Loucy (cell line): ENCODE measurements at regions not wholly inside any gene's neighbourhood (a gene's known extent, or its start where the extent isn't known, plus 50 kb on each side); places are given as distances from the start of the nearest gene placed in this dataset.

Source experiments
- H2AFZ ChIP-seq: fragments of 200-600 bp; sonication (generic); 2 replicates; pipeline ENCODE4 v1.6.0; 2016; ENCODE audit warnings: antibody characterized with exemption, mild to moderate bottlenecking, low read length, moderate library complexity
- H3F3A ChIP-seq: fragments of 200-600 bp; 2 replicates; pipeline ENCODE4 v1.6.0; 2016; ENCODE audit warnings: antibody characterized with exemption, low read depth, mild to moderate bottlenecking
- H3K27me3 ChIP-seq: fragments of 200-600 bp; sonication (generic); 2 replicates; pipeline ENCODE4 v1.6.1; 2014; ENCODE audit warnings: low read length, mild to moderate bottlenecking; ENCODE audit not compliant: insufficient read depth, poor library complexity, severe bottlenecking
- H3K36me3 ChIP-seq: fragments of 200-600 bp; sonication (generic); 2 replicates; pipeline ENCODE4 v1.6.1; 2016; ENCODE audit warnings: low read length; ENCODE audit not compliant: insufficient read depth
- H3K4me1 ChIP-seq: fragments of 200-600 bp; sonication (generic); 2 replicates; pipeline ENCODE4 v1.5.1; 2014; ENCODE audit warnings: low read length, mild to moderate bottlenecking; ENCODE audit not compliant: insufficient read depth, poor library complexity, severe bottlenecking
- H3K4me2 ChIP-seq: fragments of 200-600 bp; sonication (generic); 2 replicates; pipeline ENCODE4 v1.6.0; 2014; ENCODE audit warnings: antibody characterized with exemption, low read length, low read depth, mild to moderate bottlenecking; ENCODE audit not compliant: poor library complexity, severe bottlenecking
- H3K4me3 ChIP-seq: fragments of 200-600 bp; sonication (generic); 2 replicates; pipeline ENCODE4 v1.5.1; 2014; ENCODE audit warnings: low read length, mild to moderate bottlenecking, mixed read lengths; ENCODE audit not compliant: poor library complexity, severe bottlenecking
- H3K79me2 ChIP-seq: fragments of 200-600 bp; sonication (generic); 2 replicates; pipeline ENCODE4 v1.6.1; 2014; ENCODE audit warnings: low read length; ENCODE audit not compliant: insufficient read depth
- H3K9ac ChIP-seq: fragments of 200-600 bp; sonication (generic); 2 replicates; pipeline ENCODE4 v1.6.0; 2014; ENCODE audit warnings: mild to moderate bottlenecking, low read depth, low read length, moderate library complexity; ENCODE audit not compliant: poor library complexity, severe bottlenecking
- H3K9me2 ChIP-seq: fragments of 200-600 bp; sonication (generic); replicated peaks from 2 replicates; pipeline ENCODE4 v1.6.1; 2016; ENCODE audit warnings: low read depth, low read length, mixed read lengths
- H3K9me3 ChIP-seq: fragments of 200-600 bp; sonication (generic); 2 replicates; pipeline ENCODE4 v1.6.1; 2014; ENCODE audit warnings: mild to moderate bottlenecking, antibody characterized with exemption, low read length, low read depth; ENCODE audit not compliant: insufficient read depth
- H4K20me1 ChIP-seq: fragments of 200-600 bp; sonication (generic); 2 replicates; pipeline ENCODE4 v1.6.0; 2014; ENCODE audit warnings: antibody characterized with exemption, low read length, mild to moderate bottlenecking; ENCODE audit not compliant: insufficient read depth, poor library complexity, severe bottlenecking
- CTCF ChIP-seq: fragments of 200-600 bp; sonication (generic); conservative IDR thresholded peaks from 2 replicates; pipeline ENCODE4 v1.5.1; 2014; ENCODE audit warnings: mild to moderate bottlenecking, antibody characterized with exemption, low read length
- EZH2phosphoT487 ChIP-seq: fragments of 200-600 bp; IDR thresholded peaks from 2 replicates; pipeline ENCODE4 v1.6.1; 2018; ENCODE audit warnings: antibody characterized with exemption, mild to moderate bottlenecking, moderate library complexity, borderline replicate concordance

GRCh38 chr11:81634483-81634882 is 1099.2 kb downstream of the FAM181B start:
- Histone ChIP-seq H3K4me1 (no peaks in the 10 kb centered on the region), H3K9me3 (no peaks in the 10 kb centered on the region), H4K20me1 (no peaks in the 10 kb centered on the region), H3K4me3 (no peak overlapping the region), H3K36me3 (no peaks in the 10 kb centered on the region), H3F3A (no peaks in the 10 kb centered on the region), H3K27me3 (no peaks in the 10 kb centered on the region), H3K4me2 (no peak overlapping the region), H3K9ac (no peak overlapping the region), H2AFZ (no peak overlapping the region), H3K9me2 (no peaks in the 10 kb centered on the region), H3K79me2 (no peaks in the 10 kb centered on the region)
- TF ChIP-seq CTCF (no peak), EZH2phosphoT487 (no peak)

- Histone ChIP-seq H3K9ac (no peak overlapping the region), H3F3A (no peaks in the 10 kb centered on the region), H3K4me3 (no peak overlapping the region), H2AFZ (no peak overlapping the region), H3K27me3 (no peaks in the 10 kb centered on the region), H3K9me2 (no peaks in the 10 kb centered on the region), H3K9me3 (no peaks in the 10 kb centered on the region), H3K4me2 (no peak overlapping the region), H3K79me2 (no peaks in the 10 kb centered on the region), H4K20me1 (no peaks in the 10 kb centered on the region), H3K36me3 (no peaks in the 10 kb centered on the region), H3K4me1 (no peaks in the 10 kb centered on the region)
- TF ChIP-seq CTCF (no peak), EZH2phosphoT487 (no peak)
Measured at GRCh38 chr11:81602508-81602907, 1131.2 kb downstream of the FAM181B start.

- Histone ChIP-seq H3K9me2 (no peaks in the 10 kb centered on the region), H3K79me2 (no peaks in the 10 kb centered on the region), H3K27me3 (no peaks in the 10 kb centered on the region), H3K9me3 (no peaks in the 10 kb centered on the region), H3F3A (no peaks in the 10 kb centered on the region), H3K36me3 (no peaks in the 10 kb centered on the region), H3K4me1 (no peaks in the 10 kb centered on the region), H3K4me2 (no peak overlapping the region), H3K9ac (no peak overlapping the region), H3K4me3 (no peak overlapping the region), H2AFZ (no peak overlapping the region), H4K20me1 (no peaks in the 10 kb centered on the region)
- TF ChIP-seq EZH2phosphoT487 = no peak
- no peak for TF ChIP-seq CTCF
Measured at GRCh38 chr11:81596704-81597103, 1137.0 kb downstream of the FAM181B start.
